GM12864 (cell line): ENCODE measurements at regions not wholly inside any gene's neighbourhood (a gene's known extent, or its start where the extent isn't known, plus 50 kb on each side); places are given as distances from the start of the nearest gene placed in this dataset.

Experiments used
- DNase-seq: peaks from one replicate; pipeline ENCODE4 v3.0.0-alpha.2; 2011; ENCODE audit warnings: low read depth
- H3K4me3 ChIP-seq: 2 replicates; pipeline ENCODE4 v1.5.1; 2011; ENCODE audit warnings: mild to moderate bottlenecking, low read depth, low read length, control low read depth
- CTCF ChIP-seq: IDR thresholded peaks from 2 replicates; pipeline ENCODE4 v1.5.1; 2011; ENCODE audit warnings: low read depth, mild to moderate bottlenecking, moderate library complexity, low read length, control low read depth, inconsistent platforms; ENCODE audit errors: missing control alignments

GRCh38 chr13:109996404-109996960, 210.1 kb upstream of the IRS2 start:
- no peak overlapping the region for H3K4me3 ChIP-seq
- no peak for DNase-seq
- TF ChIP-seq CTCF = no peak

DNA sequence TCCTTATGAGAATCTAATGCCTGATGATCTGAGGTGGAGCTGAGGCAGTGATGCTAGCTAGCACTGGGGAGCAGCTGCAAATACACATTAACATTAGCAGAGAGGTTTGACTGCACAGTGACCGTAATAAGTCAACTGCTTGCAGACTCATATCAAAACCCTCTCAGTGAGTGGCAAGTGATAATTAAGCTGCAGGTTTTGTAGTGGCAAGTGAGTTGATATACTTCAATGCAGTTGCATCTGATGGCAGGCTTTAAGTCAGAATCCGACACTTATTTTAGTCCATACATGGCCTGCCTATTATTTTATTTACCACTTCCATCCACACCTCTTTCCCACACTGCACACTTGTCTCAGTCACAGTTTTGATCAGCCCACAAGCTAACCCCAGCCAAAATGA, 209.2 kb upstream of the IRS2 start:
- no peak for DNase-seq
- no peak for TF ChIP-seq CTCF
- no peak overlapping the region for H3K4me3 ChIP-seq

- DNase-seq = no peak
- TF ChIP-seq CTCF = no peak
- no peak overlapping the region for H3K4me3 ChIP-seq
Observed at GRCh38 chr13:109990296-109990695, 203.9 kb upstream of the IRS2 start.

- no peak for TF ChIP-seq CTCF
- DNase-seq = no peak
- no peak overlapping the region for H3K4me3 ChIP-seq
Observed at GRCh38 chr13:109989686-109990085, 203.3 kb upstream of the IRS2 start.

GRCh38 chr13:109989155-109989554, 202.8 kb upstream of the IRS2 start:
- no peak overlapping the region for H3K4me3 ChIP-seq
- no peak for TF ChIP-seq CTCF
- no peak for DNase-seq

- no peak for TF ChIP-seq CTCF
- no peak overlapping the region for H3K4me3 ChIP-seq
- DNase-seq = no peak
Observed at GRCh38 chr13:109986851-109987250, 200.5 kb upstream of the IRS2 start.

- no peak for DNase-seq
- H3K4me3 ChIP-seq = no peak overlapping the region
- TF ChIP-seq CTCF = no peak
Observed at GRCh38 chr13:109985871-109986450, 199.6 kb upstream of the IRS2 start.
